ENCODE measurements at regions not wholly inside any gene's neighbourhood (a gene's known extent, or its start where the extent isn't known, plus 50 kb on each side); places are given as distances from the start of the nearest gene placed in this dataset.

DNA sequence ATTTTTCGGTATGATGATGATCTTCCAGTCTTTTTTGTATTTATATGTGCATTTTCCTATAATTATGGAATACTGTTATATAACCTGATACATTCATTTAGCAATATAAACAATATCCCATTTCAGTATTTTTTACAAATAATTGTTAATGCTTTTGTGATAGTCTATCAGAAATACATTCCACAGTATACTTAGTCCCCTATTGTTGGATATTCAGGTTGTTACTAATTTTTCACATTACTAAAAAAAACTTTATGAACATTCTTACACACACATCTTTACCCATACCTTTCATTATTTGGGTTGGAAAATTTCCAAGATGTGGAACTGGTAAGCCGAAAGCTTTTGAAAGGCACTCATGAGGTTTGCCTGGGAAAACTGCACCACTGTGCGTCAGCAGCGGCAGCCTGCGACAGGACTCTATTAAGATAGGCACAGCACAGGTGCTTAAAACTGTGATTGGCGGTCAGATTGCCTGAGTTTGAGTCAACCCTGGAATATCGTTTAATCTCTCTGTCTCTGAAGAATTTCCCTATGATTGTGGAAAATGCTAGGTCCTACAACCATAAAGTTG lies 147.5 kb upstream of the ERCC6L2 start:
- TF ChIP-seq SIN3A (IDR thresholded peaks at IDR 0.05; ENCODE audit: borderline replicate concordance, insufficient read depth, low read length), result no peak
- TF ChIP-seq, protein P1, sequence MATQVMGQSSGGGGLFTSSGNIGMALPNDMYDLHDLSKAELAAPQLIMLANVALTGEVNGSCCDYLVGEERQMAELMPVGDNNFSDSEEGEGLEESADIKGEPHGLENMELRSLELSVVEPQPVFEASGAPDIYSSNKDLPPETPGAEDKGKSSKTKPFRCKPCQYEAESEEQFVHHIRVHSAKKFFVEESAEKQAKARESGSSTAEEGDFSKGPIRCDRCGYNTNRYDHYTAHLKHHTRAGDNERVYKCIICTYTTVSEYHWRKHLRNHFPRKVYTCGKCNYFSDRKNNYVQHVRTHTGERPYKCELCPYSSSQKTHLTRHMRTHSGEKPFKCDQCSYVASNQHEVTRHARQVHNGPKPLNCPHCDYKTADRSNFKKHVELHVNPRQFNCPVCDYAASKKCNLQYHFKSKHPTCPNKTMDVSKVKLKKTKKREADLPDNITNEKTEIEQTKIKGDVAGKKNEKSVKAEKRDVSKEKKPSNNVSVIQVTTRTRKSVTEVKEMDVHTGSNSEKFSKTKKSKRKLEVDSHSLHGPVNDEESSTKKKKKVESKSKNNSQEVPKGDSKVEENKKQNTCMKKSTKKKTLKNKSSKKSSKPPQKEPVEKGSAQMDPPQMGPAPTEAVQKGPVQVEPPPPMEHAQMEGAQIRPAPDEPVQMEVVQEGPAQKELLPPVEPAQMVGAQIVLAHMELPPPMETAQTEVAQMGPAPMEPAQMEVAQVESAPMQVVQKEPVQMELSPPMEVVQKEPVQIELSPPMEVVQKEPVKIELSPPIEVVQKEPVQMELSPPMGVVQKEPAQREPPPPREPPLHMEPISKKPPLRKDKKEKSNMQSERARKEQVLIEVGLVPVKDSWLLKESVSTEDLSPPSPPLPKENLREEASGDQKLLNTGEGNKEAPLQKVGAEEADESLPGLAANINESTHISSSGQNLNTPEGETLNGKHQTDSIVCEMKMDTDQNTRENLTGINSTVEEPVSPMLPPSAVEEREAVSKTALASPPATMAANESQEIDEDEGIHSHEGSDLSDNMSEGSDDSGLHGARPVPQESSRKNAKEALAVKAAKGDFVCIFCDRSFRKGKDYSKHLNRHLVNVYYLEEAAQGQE (IDR thresholded peaks at IDR 0.05; ENCODE audit: insufficient read depth in 1 of 2, low read depth in 2 of 2, low read length in 2 of 2), result no peak
- no peak for TF ChIP-seq TAF1 (IDR thresholded peaks at IDR 0.05; ENCODE audit: borderline replicate concordance, insufficient read depth, low read length)

DNA sequence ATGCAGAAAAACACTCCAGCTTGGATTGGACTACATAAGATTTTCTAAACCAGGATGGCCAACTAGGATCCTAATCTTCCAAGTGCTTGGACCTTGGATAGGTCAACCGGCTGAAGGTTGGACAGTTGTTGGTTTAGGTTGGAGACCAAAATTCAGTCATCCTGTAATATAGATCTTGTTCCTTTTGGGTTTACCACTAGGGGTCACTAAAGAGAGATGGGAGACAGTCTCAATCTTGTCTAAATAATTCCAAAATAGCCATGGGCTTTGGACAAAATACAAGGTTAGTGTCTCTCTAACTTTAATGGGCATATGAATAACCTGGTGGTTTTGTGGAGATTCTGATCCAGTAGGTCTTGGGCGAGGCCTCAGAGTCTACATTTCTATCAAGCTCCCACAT lies 148.7 kb upstream of the ERCC6L2 start:
- TF ChIP-seq, protein P1 (IDR thresholded peaks at IDR 0.05; ENCODE audit: insufficient read depth in 1 of 2, low read depth in 2 of 2, low read length in 2 of 2), result no peak
- TF ChIP-seq SIN3A (IDR thresholded peaks at IDR 0.05; ENCODE audit: borderline replicate concordance, insufficient read depth, low read length), result no peak
- no peak for TF ChIP-seq FOXP2 (optimal IDR thresholded peaks at IDR 0.05; ENCODE audit: borderline replicate concordance, extremely low read depth, extremely low read length, insufficient read depth)
- no peak for TF ChIP-seq POLR2AphosphoS5 (IDR thresholded peaks at IDR 0.05; ENCODE audit: low read depth, low read length)
- no peak for TF ChIP-seq TAF1 (IDR thresholded peaks at IDR 0.05; ENCODE audit: borderline replicate concordance, insufficient read depth, low read length)

DNA sequence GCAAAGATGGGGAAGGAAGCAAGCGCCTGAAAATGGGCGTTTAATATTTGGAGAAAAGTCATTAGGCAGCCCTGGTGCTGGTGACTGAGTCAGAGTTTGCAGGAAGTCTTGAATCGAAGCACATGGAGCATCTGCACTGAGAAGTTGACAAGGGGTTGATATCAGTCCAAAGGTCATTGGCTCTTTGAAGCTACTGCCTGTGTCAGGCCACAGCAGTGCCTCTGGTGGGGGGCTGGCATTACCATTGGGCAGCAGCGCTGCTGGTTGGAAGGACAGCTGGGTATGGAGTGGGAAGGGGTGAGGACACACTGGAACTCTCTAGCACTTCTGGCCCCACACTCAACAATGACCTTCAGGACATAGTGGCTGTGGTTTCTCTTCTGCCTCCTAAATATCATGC lies 150.4 kb upstream of the ERCC6L2 start:
- TF ChIP-seq, protein P1 (IDR thresholded peaks at IDR 0.05; ENCODE audit: insufficient read depth in 1 of 2, low read depth in 2 of 2, low read length in 2 of 2), result no peak
- TF ChIP-seq POLR2AphosphoS5 (IDR thresholded peaks at IDR 0.05; ENCODE audit: low read depth, low read length), result no peak
- TF ChIP-seq SIN3A (IDR thresholded peaks at IDR 0.05; ENCODE audit: borderline replicate concordance, insufficient read depth, low read length), result no peak
- TF ChIP-seq TAF1 (IDR thresholded peaks at IDR 0.05; ENCODE audit: borderline replicate concordance, insufficient read depth, low read length), result no peak
- TF ChIP-seq FOXP2 (optimal IDR thresholded peaks at IDR 0.05; ENCODE audit: borderline replicate concordance, extremely low read depth, extremely low read length, insufficient read depth), result no peak

DNA sequence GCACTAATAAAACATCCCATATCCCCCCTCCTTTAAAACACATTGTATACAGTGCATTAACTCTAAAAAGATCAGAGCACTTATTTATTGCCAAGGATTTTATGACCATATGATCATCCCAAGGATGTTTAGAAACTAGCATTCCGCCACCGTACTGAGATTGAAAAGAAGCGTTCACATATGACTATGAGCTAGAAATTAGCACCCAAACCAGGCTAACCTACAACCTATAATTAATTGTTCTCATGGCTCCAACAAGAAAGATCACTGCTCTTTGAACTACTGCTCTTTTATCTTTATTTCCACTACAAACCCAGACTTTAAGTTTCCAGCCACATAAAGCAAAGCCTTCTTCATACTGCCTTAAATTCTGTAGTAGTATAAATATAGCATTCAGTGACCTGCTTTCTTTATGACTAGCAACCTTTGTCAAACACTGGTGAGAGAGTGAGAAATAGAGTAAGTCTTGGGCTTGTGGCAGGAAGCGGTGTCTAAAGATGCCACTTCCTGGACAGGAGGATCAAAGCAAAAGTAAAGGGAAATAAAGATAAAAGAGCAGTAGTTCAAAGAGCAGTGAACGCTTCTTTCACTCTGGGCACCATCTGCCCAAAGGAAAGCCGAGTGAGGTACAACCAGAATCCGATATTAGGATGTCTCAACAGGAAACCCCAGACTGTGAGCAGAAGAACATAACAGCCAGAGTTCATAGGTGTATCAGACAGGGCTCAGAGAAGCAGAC lies 151.1 kb upstream of the ERCC6L2 start:
- TF ChIP-seq SIN3A (IDR thresholded peaks at IDR 0.05; ENCODE audit: borderline replicate concordance, insufficient read depth, low read length), result no peak
- no peak for TF ChIP-seq POLR2AphosphoS5 (IDR thresholded peaks at IDR 0.05; ENCODE audit: low read depth, low read length)
- no peak for TF ChIP-seq FOXP2 (optimal IDR thresholded peaks at IDR 0.05; ENCODE audit: borderline replicate concordance, extremely low read depth, extremely low read length, insufficient read depth)

DNA sequence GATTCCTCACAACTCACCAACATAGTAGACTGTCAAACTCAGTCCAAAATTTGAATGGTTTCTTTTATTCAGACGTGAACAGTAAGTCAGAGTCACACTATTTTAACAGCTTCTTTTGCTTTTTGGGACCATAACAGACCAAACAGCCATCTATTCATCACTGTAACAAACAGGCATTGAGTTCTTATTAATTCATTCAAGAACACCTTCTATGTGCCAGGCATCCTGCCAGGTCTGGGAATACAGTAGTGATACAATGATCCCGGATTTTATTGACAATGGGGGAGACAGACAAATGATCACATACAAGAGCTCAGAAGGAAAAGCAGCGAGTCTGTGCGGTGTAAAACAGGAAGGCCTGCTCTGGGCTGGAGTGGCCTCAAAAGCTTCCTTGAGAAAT lies 153.3 kb upstream of the ERCC6L2 start:
- TF ChIP-seq POLR2AphosphoS5 (IDR thresholded peaks at IDR 0.05; ENCODE audit: low read depth, low read length) (no peak), TAF1 (IDR thresholded peaks at IDR 0.05; ENCODE audit: borderline replicate concordance, insufficient read depth, low read length) (no peak), SIN3A (IDR thresholded peaks at IDR 0.05; ENCODE audit: borderline replicate concordance, insufficient read depth, low read length) (no peak), FOXP2 (optimal IDR thresholded peaks at IDR 0.05; ENCODE audit: borderline replicate concordance, extremely low read depth, extremely low read length, insufficient read depth) (no peak)
- TF ChIP-seq, protein P1 (IDR thresholded peaks at IDR 0.05; ENCODE audit: insufficient read depth in 1 of 2, low read depth in 2 of 2, low read length in 2 of 2), result no peak

All from PFSK-1 (cell line).